Smooth muscle cell (in vitro differentiated cells): ENCODE measurements at regions not wholly inside any gene's neighbourhood (a gene's known extent, or its start where the extent isn't known, plus 50 kb on each side); places are given as distances from the start of the nearest gene placed in this dataset.

Experiments
- DNase-seq: peaks from one replicate; lab custom pipeline; 2025; ENCODE audit not compliant: unreplicated experiment; lab: John Stamatoyannopoulos, UW
- H2AFZ ChIP-seq: fragments of 200-600 bp; sonication (generic); 2 replicates; pipeline ENCODE4 v1.6.0; 2016; ENCODE audit warnings: antibody characterized with exemption, low read depth, mild to moderate bottlenecking
- H3F3A ChIP-seq: fragments of 200-600 bp; sonication (generic); 2 replicates; pipeline ENCODE4 v1.6.0; 2017; ENCODE audit warnings: antibody characterized with exemption, low read depth
- H3K27ac ChIP-seq: fragments of 200-600 bp; sonication (generic); 2 replicates; pipeline ENCODE4 v1.5.1; 2016; ENCODE audit warnings: low read depth, mild to moderate bottlenecking
- H3K27me3 ChIP-seq: fragments of 200-600 bp; sonication (generic); 2 replicates; pipeline ENCODE4 v1.6.1; 2016; ENCODE audit warnings: low read depth, mild to moderate bottlenecking
- H3K36me3 ChIP-seq: fragments of 200-600 bp; sonication (generic); 2 replicates; pipeline ENCODE4 v1.5.1; 2016; ENCODE audit warnings: low read depth
- H3K4me1 ChIP-seq: fragments of 200-600 bp; sonication (generic); 2 replicates; pipeline ENCODE4 v1.5.1; 2016; ENCODE audit warnings: low read depth
- H3K4me2 ChIP-seq: fragments of 200-600 bp; sonication (generic); 2 replicates; pipeline ENCODE4 v1.6.0; 2016; ENCODE audit warnings: mild to moderate bottlenecking
- H3K4me3 ChIP-seq: fragments of 200-600 bp; sonication (generic); 2 replicates; pipeline ENCODE4 v1.5.1; 2016; ENCODE audit warnings: mild to moderate bottlenecking
- H3K79me2 ChIP-seq: fragments of 200-600 bp; sonication (generic); 2 replicates; pipeline ENCODE4 v1.6.0; 2016; ENCODE audit warnings: low read depth, mild to moderate bottlenecking
- H3K9ac ChIP-seq: fragments of 200-600 bp; sonication (generic); 2 replicates; pipeline ENCODE4 v1.6.0; 2016; ENCODE audit warnings: low read depth
- H3K9me3 ChIP-seq: fragments of 200-600 bp; sonication (generic); replicated peaks from 2 replicates; pipeline ENCODE4 v1.5.1; 2016; ENCODE audit warnings: low read depth
- H4K20me1 ChIP-seq: fragments of 200-600 bp; sonication (generic); 2 replicates; pipeline ENCODE4 v1.6.0; 2016; ENCODE audit warnings: low read depth
- WGBS: methylation state at CpG from one replicate; pipeline ENCODE4 v1.1.7; 2016; ENCODE audit warnings: low lambda C conversion rate; 5-methylcytosine and 5-hydroxymethylcytosine counted together
- TF ChIP-seq, protein P1 (sequence below): fragments of 200-600 bp; sonication (generic); IDR thresholded peaks from 2 replicates; pipeline ENCODE4 v1.5.1; 2017; ENCODE audit warnings: borderline replicate concordance, mild to moderate bottlenecking, antibody characterized with exemption; ENCODE audit not compliant: insufficient read depth, poor library complexity, severe bottlenecking

DNA sequence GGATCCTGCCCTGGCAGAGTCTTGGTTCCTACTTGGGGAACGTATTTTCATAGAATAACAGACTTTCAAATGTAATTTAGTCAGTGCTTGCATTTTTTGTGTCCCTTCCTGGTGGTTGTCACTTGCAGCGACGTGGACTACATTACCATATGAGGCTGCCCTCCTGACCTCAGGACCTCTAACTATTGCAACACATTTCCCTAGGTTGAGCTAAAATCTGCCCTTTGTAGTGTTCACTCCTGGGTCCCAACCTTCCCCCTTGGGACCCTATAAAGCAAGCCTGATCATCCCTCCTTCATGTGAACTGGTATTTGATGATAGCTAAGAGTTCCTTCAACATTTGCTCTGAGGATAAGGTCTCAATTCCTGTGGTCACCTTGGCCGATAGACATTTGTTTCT lies 95.6 kb upstream of the CACNA1E start:
- Histone ChIP-seq H3K27me3 (no peaks in the 10 kb centered on the region), H3K4me2 (no peak overlapping the region), H3K9ac (no peak overlapping the region), H3K4me1 (no peaks in the 10 kb centered on the region), H3K79me2 (no peaks in the 10 kb centered on the region), H3K27ac (no peak overlapping the region), H3K36me3 (no peaks in the 10 kb centered on the region), H3K4me3 (no peak overlapping the region), H4K20me1 (no peaks in the 10 kb centered on the region), H2AFZ (no peak overlapping the region), H3K9me3 (no peaks in the 10 kb centered on the region), H3F3A (no peaks in the 10 kb centered on the region)
- TF ChIP-seq, protein P1, sequence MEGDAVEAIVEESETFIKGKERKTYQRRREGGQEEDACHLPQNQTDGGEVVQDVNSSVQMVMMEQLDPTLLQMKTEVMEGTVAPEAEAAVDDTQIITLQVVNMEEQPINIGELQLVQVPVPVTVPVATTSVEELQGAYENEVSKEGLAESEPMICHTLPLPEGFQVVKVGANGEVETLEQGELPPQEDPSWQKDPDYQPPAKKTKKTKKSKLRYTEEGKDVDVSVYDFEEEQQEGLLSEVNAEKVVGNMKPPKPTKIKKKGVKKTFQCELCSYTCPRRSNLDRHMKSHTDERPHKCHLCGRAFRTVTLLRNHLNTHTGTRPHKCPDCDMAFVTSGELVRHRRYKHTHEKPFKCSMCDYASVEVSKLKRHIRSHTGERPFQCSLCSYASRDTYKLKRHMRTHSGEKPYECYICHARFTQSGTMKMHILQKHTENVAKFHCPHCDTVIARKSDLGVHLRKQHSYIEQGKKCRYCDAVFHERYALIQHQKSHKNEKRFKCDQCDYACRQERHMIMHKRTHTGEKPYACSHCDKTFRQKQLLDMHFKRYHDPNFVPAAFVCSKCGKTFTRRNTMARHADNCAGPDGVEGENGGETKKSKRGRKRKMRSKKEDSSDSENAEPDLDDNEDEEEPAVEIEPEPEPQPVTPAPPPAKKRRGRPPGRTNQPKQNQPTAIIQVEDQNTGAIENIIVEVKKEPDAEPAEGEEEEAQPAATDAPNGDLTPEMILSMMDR = no peak
- DNase-seq = no peak
- WGBS = 87% methylated on average over 4 of the region's 4 CpGs

DNA sequence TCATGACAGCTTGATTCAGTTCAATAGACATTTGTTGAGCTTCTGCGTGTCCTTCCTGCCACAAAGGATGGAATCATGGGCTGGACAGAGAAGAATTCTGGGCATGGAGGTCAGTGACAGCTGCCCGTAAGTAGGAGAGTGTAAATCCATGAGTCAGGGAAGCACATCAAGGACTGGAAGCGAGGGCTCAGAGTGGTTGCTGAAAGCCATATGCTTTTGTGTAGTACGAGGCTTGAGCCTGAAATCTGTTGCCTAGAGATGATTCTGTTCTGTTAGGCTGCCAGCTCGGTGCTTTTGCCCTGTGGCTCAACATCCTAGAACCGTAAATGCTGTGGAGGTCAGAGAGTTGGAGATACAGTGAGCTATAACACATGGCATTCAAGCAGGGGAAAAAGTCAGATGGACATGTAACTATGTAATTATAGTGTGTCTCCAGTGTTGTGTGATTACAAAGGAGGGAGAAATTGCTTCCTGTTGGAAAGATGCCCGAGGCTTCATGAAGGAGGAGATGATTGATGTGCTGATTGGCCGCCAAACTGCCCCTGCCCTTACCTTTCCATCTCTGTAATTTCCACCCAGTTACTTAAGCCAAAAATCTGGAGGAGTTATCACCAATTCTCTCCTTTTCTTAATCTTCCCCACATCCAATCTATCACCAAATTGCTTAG lies 92.8 kb upstream of the CACNA1E start:
- no peak overlapping the region for H2AFZ ChIP-seq
- TF ChIP-seq, protein P1 = no peak
- H3K4me2 ChIP-seq = no peak overlapping the region
- no peak overlapping the region for H3K9ac ChIP-seq
- 72% methylated on average over 8 of the region's 8 CpGs for WGBS
- no peaks in the 10 kb centered on the region for H3K9me3 ChIP-seq
- no peaks in the 10 kb centered on the region for H4K20me1 ChIP-seq
- H3K4me1 ChIP-seq = no peaks in the 10 kb centered on the region
- no peak overlapping the region for H3K4me3 ChIP-seq
- no peaks in the 10 kb centered on the region for H3K27me3 ChIP-seq
- H3F3A ChIP-seq = no peaks in the 10 kb centered on the region
- DNase-seq = no peak
- H3K36me3 ChIP-seq = no peaks in the 10 kb centered on the region
- no peaks in the 10 kb centered on the region for H3K79me2 ChIP-seq
- H3K27ac ChIP-seq = no peak overlapping the region

DNA sequence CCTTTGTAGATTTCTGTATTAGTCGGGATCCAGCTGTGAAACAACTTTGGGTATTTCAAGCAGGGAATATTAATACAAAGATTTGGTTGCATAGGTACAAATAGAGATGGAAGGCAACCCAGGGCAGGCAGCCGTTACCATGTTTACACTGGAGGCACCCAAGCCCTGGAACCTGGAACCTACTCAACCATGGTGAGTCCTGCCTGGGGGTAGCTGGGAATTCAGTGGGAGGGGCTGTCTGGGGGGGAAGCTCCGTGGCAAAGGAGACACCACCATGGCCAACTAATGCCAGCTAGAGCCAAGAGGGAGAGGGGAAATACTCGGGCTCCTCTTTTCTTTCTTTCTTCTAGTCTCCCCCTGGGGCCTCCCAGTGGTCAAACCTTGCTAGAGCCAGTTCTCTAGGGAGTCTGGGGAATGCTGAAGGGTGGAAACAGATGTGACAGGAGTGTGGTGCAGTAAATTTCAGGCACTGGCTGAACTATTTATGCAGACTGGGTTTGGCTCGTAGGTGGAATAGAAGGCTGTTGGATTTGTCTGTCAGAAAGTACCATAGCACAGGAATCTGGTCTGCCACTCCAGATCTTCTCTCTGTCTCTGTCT lies 91.9 kb upstream of the CACNA1E start:
- DNase-seq = no peak
- H3F3A ChIP-seq = no peaks in the 10 kb centered on the region
- no peak overlapping the region for H2AFZ ChIP-seq
- H3K4me2 ChIP-seq = no peak overlapping the region
- no peaks in the 10 kb centered on the region for H3K27me3 ChIP-seq
- no peaks in the 10 kb centered on the region for H3K36me3 ChIP-seq
- no peak overlapping the region for H3K27ac ChIP-seq
- no peak overlapping the region for H3K4me3 ChIP-seq
- H3K9ac ChIP-seq = no peak overlapping the region
- no peaks in the 10 kb centered on the region for H4K20me1 ChIP-seq
- WGBS = 86% methylated on average over 4 of the region's 5 CpGs
- H3K4me1 ChIP-seq = no peaks in the 10 kb centered on the region
- no peaks in the 10 kb centered on the region for H3K79me2 ChIP-seq
- H3K9me3 ChIP-seq = no peaks in the 10 kb centered on the region
- TF ChIP-seq, protein P1 = no peak

DNA sequence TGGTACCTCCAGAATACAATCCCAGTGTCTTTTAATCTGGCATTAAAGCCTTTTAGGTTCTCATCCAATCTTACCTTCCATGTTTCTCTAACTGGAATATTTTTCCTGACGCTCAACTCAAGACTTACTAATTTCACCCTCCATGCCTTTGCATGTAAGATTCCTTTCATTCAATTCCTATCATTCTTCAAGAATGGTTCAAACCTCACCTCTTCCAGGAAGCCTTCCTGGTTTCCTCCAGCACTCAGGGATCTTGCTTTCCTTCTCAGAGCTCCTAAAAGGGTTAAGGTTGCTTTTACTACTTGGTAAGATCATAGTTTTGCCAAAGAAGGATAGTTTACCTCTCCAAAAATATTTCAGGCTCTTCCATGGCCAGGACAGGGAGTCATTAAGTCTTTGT lies 91.2 kb upstream of the CACNA1E start:
- Histone ChIP-seq H2AFZ (no peak overlapping the region), H3K27me3 (no peaks in the 10 kb centered on the region), H3K4me1 (no peaks in the 10 kb centered on the region), H3K27ac (no peak overlapping the region), H3K4me3 (no peak overlapping the region), H3K36me3 (no peaks in the 10 kb centered on the region), H3K4me2 (no peak overlapping the region), H3K9me3 (no peaks in the 10 kb centered on the region), H3K79me2 (no peaks in the 10 kb centered on the region), H3F3A (no peaks in the 10 kb centered on the region), H4K20me1 (no peaks in the 10 kb centered on the region), H3K9ac (no peak overlapping the region)
- TF ChIP-seq, protein P1 = no peak
- DNase-seq = no peak
- 95% methylated on average over 1 of the region's 1 CpG for WGBS
